SK-N-SH treated with all-trans-retinoic acid at 6 μM for 48 hours (cell line): ENCODE measurements at regions not wholly inside any gene's neighbourhood (a gene's known extent, or its start where the extent isn't known, plus 50 kb on each side); places are given as distances from the start of the nearest gene placed in this dataset.

Experiments used
- ATAC-seq: fragments of 200-7000 bp; cut with Tn5 transposase; 3 replicates; pipeline ENCODE4 v1.9.1; 2020; ENCODE audit warnings: mild to moderate bottlenecking, moderate library complexity
- ARNTL ChIP-seq: fragments of 450-650 bp; formaldehyde crosslinking; IDR thresholded peaks from 2 replicates; pipeline ENCODE4 v1.5.0; 2020; ENCODE audit warnings: low read depth, mild to moderate bottlenecking, moderate library complexity, borderline replicate concordance
- BACH2 ChIP-seq: fragments of 250-450 bp; sonication (Bioruptor Pico); IDR thresholded peaks from 2 replicates; pipeline ENCODE4 v1.9.0; 2021; ENCODE audit warnings: mild to moderate bottlenecking, borderline replicate concordance
- CREB5 ChIP-seq: fragments of 250-450 bp; sonication (Bioruptor Pico); IDR thresholded peaks from 2 replicates; pipeline ENCODE4 v1.5.1; 2020; ENCODE audit warnings: low read depth, mild to moderate bottlenecking, moderate library complexity
- CSDC2 ChIP-seq: fragments of 250-450 bp; sonication (Bioruptor Pico); IDR thresholded peaks from 2 replicates; pipeline ENCODE4 v1.5.0; 2020; ENCODE audit warnings: mild to moderate bottlenecking, moderate library complexity
- CSRNP3 ChIP-seq: fragments of 250-450 bp; sonication (Bioruptor Pico); IDR thresholded peaks from 2 replicates; pipeline ENCODE4 v1.5.1; 2021; ENCODE audit warnings: mild to moderate bottlenecking, moderate library complexity
- ESRRG ChIP-seq: fragments of 250-450 bp; sonication (Bioruptor Pico); IDR thresholded peaks from 2 replicates; pipeline ENCODE4 v1.6.1; 2021; ENCODE audit warnings: mild to moderate bottlenecking
- GLIS3 ChIP-seq: fragments of 250-450 bp; sonication (Bioruptor Pico); IDR thresholded peaks from 2 replicates; pipeline ENCODE4 v1.5.0; 2020; ENCODE audit warnings: mild to moderate bottlenecking, moderate library complexity
- ISL1 ChIP-seq: fragments of 250-450 bp; sonication (Bioruptor Pico); IDR thresholded peaks from 2 replicates; pipeline ENCODE4 v2.1.2; 2022; ENCODE audit warnings: mild to moderate bottlenecking, moderate library complexity
- OSR1 ChIP-seq: fragments of 250-450 bp; sonication (Bioruptor Pico); IDR thresholded peaks from 2 replicates; pipeline ENCODE4 v1.8.0; 2022; ENCODE audit warnings: moderate library complexity, mild to moderate bottlenecking, inconsistent platforms
- PATZ1 ChIP-seq: fragments of 250-450 bp; sonication (Bioruptor Pico); IDR thresholded peaks from 2 replicates; pipeline ENCODE4 v1.8.0; 2020; ENCODE audit warnings: mild to moderate bottlenecking, moderate library complexity, borderline replicate concordance
- POU6F1 ChIP-seq: fragments of 250-450 bp; sonication (Bioruptor Pico); IDR thresholded peaks from 2 replicates; pipeline ENCODE4 v1.8.0; 2021; ENCODE audit warnings: low read depth, mild to moderate bottlenecking, moderate library complexity, borderline replicate concordance
- PPARA ChIP-seq: fragments of 250-450 bp; sonication (Bioruptor Pico); IDR thresholded peaks from 2 replicates; pipeline ENCODE4 v1.5.0; 2020; ENCODE audit warnings: mild to moderate bottlenecking, borderline replicate concordance
- RARB ChIP-seq: fragments of 250-450 bp; sonication (Bioruptor Pico); IDR thresholded peaks from 2 replicates; pipeline ENCODE4 v1.8.0; 2021; ENCODE audit warnings: mild to moderate bottlenecking, moderate library complexity
- SNAI2 ChIP-seq: fragments of 250-450 bp; sonication (Bioruptor Pico); IDR thresholded peaks from 2 replicates; pipeline ENCODE4 v1.5.0; 2020; ENCODE audit warnings: mild to moderate bottlenecking, moderate library complexity
- TCF4 ChIP-seq: fragments of 250-450 bp; sonication (Bioruptor Pico); IDR thresholded peaks from 2 replicates; pipeline ENCODE4 v1.8.0; 2021; ENCODE audit warnings: mild to moderate bottlenecking, moderate library complexity, borderline replicate concordance
- TOX ChIP-seq: fragments of 250-450 bp; sonication (Bioruptor Pico); IDR thresholded peaks from 2 replicates; pipeline ENCODE4 v1.8.0; 2021; ENCODE audit warnings: mild to moderate bottlenecking, moderate library complexity, borderline replicate concordance
- TSHZ2 ChIP-seq: fragments of 250-450 bp; sonication (Bioruptor Pico); IDR thresholded peaks from 2 replicates; pipeline ENCODE4 v1.5.0; 2020; ENCODE audit warnings: mild to moderate bottlenecking, moderate library complexity
- ZC3H10 ChIP-seq: fragments of 250-450 bp; sonication (Bioruptor Pico); IDR thresholded peaks from 2 replicates; pipeline ENCODE4 v1.5.1; 2021; ENCODE audit warnings: mild to moderate bottlenecking, moderate library complexity
- ZFP3 ChIP-seq: fragments of 250-450 bp; sonication (Bioruptor Pico); IDR thresholded peaks from 2 replicates; pipeline ENCODE4 v1.5.0; 2020; ENCODE audit warnings: mild to moderate bottlenecking, moderate library complexity
- ZFP30 ChIP-seq: fragments of 450-650 bp; formaldehyde crosslinking; IDR thresholded peaks from 2 replicates; pipeline ENCODE4 v1.5.0; 2022; ENCODE audit warnings: mild to moderate bottlenecking, moderate library complexity
- ZNF8 ChIP-seq: fragments of 450-650 bp; formaldehyde crosslinking; IDR thresholded peaks from 2 replicates; pipeline ENCODE4 v1.5.0; 2020; ENCODE audit warnings: mild to moderate bottlenecking, moderate library complexity

GRCh38 chr12:5220835-5221234 lies 177.2 kb downstream of the KCNA5 start:
- no peak for ATAC-seq
- TF ChIP-seq ESRRG (CRISPR knock-in tag) (no peak), PATZ1 (CRISPR knock-in tag) (no peak), TOX (CRISPR knock-in tag) (no peak), PPARA (CRISPR knock-in tag) (no peak), TSHZ2 (CRISPR knock-in tag) (no peak), BACH2 (CRISPR knock-in tag) (no peak), POU6F1 (CRISPR knock-in tag) (no peak), CREB5 (CRISPR knock-in tag) (no peak), RARB (CRISPR knock-in tag) (no peak), CSRNP3 (no peak), ZFP3 (CRISPR knock-in tag) (no peak), GLIS3 (CRISPR knock-in tag) (no peak), ISL1 (CRISPR knock-in tag) (no peak), TCF4 (CRISPR knock-in tag) (no peak), ZC3H10 (CRISPR knock-in tag) (no peak), ZNF8 (no peak), ZFP30 (CRISPR knock-in tag) (no peak), SNAI2 (no peak)

GRCh38 chr12:5222011-5222461 lies 178.4 kb downstream of the KCNA5 start:
- ATAC-seq: no peak
- TF ChIP-seq ARNTL (CRISPR knock-in tag) (no peak), RARB (CRISPR knock-in tag) (no peak)

GRCh38 chr12:5222729-5223128 lies 179.1 kb downstream of the KCNA5 start:
- TF ChIP-seq TOX (CRISPR knock-in tag) (no peak), ISL1 (CRISPR knock-in tag) (no peak), RARB (CRISPR knock-in tag) (no peak), SNAI2 (no peak), ZFP3 (CRISPR knock-in tag) (no peak), CSDC2 (CRISPR knock-in tag) (no peak), PPARA (CRISPR knock-in tag) (no peak), OSR1 (CRISPR knock-in tag) (no peak), PATZ1 (CRISPR knock-in tag) (no peak), GLIS3 (CRISPR knock-in tag) (no peak), ESRRG (CRISPR knock-in tag) (no peak), POU6F1 (CRISPR knock-in tag) (no peak), CREB5 (CRISPR knock-in tag) (no peak), ZFP30 (CRISPR knock-in tag) (no peak)

More at GRCh38 chr12:5222729-5223128, 179.1 kb downstream of the KCNA5 start:
- no peak for ATAC-seq
